ENCODE measurements at regions not wholly inside any gene's neighbourhood (a gene's known extent, or its start where the extent isn't known, plus 50 kb on each side); places are given as distances from the start of the nearest gene placed in this dataset.

GRCh38 chr6:43963203-43963602 is 164.0 kb downstream of the MRPL14 start:
- TF ChIP-seq CTCF (IDR thresholded peaks at IDR 0.05) (no peak), POLR2A (IDR thresholded peaks at IDR 0.05) (no peak)

All from sigmoid colon (tissue), 3 donors.